Neural progenitor cell (in vitro differentiated cells): ENCODE measurements at regions not wholly inside any gene's neighbourhood (a gene's known extent, or its start where the extent isn't known, plus 50 kb on each side); places are given as distances from the start of the nearest gene placed in this dataset.

Experiments used
- EZH2 ChIP-seq: fragments of 200-600 bp; sonication (generic); IDR thresholded peaks from 2 replicates; pipeline ENCODE4 v1.6.1; 2017; ENCODE audit warnings: antibody characterized with exemption, mild to moderate bottlenecking, moderate library complexity
- TF ChIP-seq, protein P1 (sequence below): fragments of 200-600 bp; sonication (generic); IDR thresholded peaks from 2 replicates; pipeline ENCODE4 v1.5.1; 2017; ENCODE audit warnings: antibody characterized with exemption, mild to moderate bottlenecking

DNA sequence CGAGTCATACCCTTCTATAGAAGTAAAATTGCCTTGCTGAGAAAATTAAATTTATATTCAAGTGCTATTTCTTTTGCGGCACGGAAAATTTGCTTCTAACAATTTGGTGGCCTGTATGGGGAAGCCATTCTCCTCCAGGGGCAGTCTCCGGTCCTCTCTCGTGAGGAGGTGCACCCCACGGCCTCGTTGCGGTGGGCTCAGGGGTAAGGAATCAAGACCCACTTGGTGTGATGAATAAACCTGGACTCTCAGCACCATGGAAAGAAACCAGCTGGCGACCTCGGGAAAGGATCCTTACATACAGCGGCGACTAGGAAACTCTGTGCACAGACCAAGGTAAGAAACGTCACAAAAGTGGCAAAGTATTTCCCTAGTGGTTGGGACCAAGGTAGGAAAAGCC lies 252.9 kb downstream of the DPY19L2 start:
- TF ChIP-seq, protein P1, sequence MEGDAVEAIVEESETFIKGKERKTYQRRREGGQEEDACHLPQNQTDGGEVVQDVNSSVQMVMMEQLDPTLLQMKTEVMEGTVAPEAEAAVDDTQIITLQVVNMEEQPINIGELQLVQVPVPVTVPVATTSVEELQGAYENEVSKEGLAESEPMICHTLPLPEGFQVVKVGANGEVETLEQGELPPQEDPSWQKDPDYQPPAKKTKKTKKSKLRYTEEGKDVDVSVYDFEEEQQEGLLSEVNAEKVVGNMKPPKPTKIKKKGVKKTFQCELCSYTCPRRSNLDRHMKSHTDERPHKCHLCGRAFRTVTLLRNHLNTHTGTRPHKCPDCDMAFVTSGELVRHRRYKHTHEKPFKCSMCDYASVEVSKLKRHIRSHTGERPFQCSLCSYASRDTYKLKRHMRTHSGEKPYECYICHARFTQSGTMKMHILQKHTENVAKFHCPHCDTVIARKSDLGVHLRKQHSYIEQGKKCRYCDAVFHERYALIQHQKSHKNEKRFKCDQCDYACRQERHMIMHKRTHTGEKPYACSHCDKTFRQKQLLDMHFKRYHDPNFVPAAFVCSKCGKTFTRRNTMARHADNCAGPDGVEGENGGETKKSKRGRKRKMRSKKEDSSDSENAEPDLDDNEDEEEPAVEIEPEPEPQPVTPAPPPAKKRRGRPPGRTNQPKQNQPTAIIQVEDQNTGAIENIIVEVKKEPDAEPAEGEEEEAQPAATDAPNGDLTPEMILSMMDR = no peak
- TF ChIP-seq EZH2 = no peak
